NB4 (cell line): ENCODE measurements at regions not wholly inside any gene's neighbourhood (a gene's known extent, or its start where the extent isn't known, plus 50 kb on each side); places are given as distances from the start of the nearest gene placed in this dataset.

Source experiments
- DNase-seq: peaks from one replicate; pipeline ENCODE4 v3.0.0; 2010; ENCODE audit warnings: low read depth
- H3K4me3 ChIP-seq: one replicate; pipeline ENCODE4 v1.5.1; 2011; ENCODE audit warnings: mild to moderate bottlenecking, low read depth, low read length, moderate library complexity
- CTCF ChIP-seq: IDR thresholded peaks from one replicate; pipeline ENCODE4 v1.5.1; 2012; ENCODE audit warnings: low read depth, low read length
- MYC ChIP-seq: IDR thresholded peaks from 2 replicates; pipeline ENCODE4 v1.6.1; 2011; ENCODE audit warnings: low read depth, low read length
- POLR2A ChIP-seq: IDR thresholded peaks from 2 replicates; pipeline ENCODE4 v1.6.1; 2011; ENCODE audit warnings: mild to moderate bottlenecking; ENCODE audit not compliant: insufficient read length; ENCODE audit errors: extremely low read depth
- TF ChIP-seq, protein P1 (sequence below): IDR thresholded peaks from 2 replicates; pipeline ENCODE4 v1.6.1; 2011; ENCODE audit warnings: low read depth, low read length

DNA sequence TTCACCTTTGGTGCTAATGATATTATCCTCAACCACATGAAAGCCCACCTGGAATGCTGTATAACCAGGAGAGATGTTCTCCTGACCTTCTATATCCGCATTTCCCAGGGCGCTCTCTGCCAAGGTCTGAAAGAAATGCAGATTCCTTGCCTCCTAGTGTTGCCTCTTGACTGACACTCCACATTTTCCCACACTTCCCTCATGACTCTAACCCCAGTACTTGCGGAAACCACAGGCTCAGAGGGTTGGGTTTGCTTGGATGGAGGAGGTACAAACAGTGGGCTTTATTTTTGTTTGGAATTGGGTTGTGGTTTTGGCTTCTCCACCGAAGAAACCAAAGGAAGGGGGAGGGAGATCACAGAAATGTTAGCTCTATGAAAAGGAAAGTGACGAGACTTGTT lies 222.9 kb upstream of the CELF2 start:
- DNase-seq: no peak
- TF ChIP-seq MYC: no peak
- no peak for TF ChIP-seq CTCF
- TF ChIP-seq POLR2A: no peak

GRCh38 chr10:10796061-10796773 lies 221.5 kb upstream of the CELF2 start:
- TF ChIP-seq, protein P1, sequence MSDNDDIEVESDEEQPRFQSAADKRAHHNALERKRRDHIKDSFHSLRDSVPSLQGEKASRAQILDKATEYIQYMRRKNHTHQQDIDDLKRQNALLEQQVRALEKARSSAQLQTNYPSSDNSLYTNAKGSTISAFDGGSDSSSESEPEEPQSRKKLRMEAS: no peak
- no peak for TF ChIP-seq CTCF
- no peak for TF ChIP-seq POLR2A
- TF ChIP-seq MYC: no peak
- H3K4me3 ChIP-seq: no peak overlapping the region
- DNase-seq: no peak

More for the DNA sequence above, 222.9 kb upstream of the CELF2 start:
- no peak overlapping the region for H3K4me3 ChIP-seq

- TF ChIP-seq POLR2A (no peak), CTCF (no peak), MYC (no peak)
- TF ChIP-seq, protein P1: no peak
- H3K4me3 ChIP-seq: no peak overlapping the region
- DNase-seq: no peak
These were observed 220.8 kb upstream of the CELF2 start for GRCh38 chr10:10796774-10797415.

- H3K4me3 ChIP-seq: no peak overlapping the region
- no peak for TF ChIP-seq POLR2A
- TF ChIP-seq MYC: no peak
- no peak for TF ChIP-seq CTCF
- TF ChIP-seq, protein P1: no peak
These were observed 220.2 kb upstream of the CELF2 start for GRCh38 chr10:10797513-10797912.

GRCh38 chr10:10798102-10798863 lies 219.4 kb upstream of the CELF2 start:
- DNase-seq: no peak
- H3K4me3 ChIP-seq: no peak overlapping the region
- TF ChIP-seq CTCF (no peak), POLR2A (no peak), MYC (no peak)
- TF ChIP-seq, protein P1: no peak

More at GRCh38 chr10:10797513-10797912, 220.2 kb upstream of the CELF2 start:
- no peak for DNase-seq
